Prostate gland (tissue), 2 donors: ENCODE measurements at regions not wholly inside any gene's neighbourhood (a gene's known extent, or its start where the extent isn't known, plus 50 kb on each side); places are given as distances from the start of the nearest gene placed in this dataset.

Experiments
- POLR2A ChIP-seq: fragments of 450-650 bp; IDR thresholded peaks from one replicate; pipeline ENCODE4 v1.6.1; 2016; ENCODE audit warnings: antibody characterized with exemption, mild to moderate bottlenecking
- TF ChIP-seq, protein P1 (sequence below), 4 experiments: fragments of 200-600 bp in 2 of 4; fragments of 450-650 bp in 2 of 4; sonication (generic) in 2 of 4; IDR thresholded peaks; 1 replicate in 3 of 4; 2 replicates in 1 of 4; pipeline ENCODE4 v1.5.1; 2016 to 2019; ENCODE audit warnings: antibody characterized with exemption in 4 of 4, mild to moderate bottlenecking in 2 of 4, moderate library complexity in 2 of 4

GRCh38 chr18:41862921-41863320 lies 92.1 kb upstream of the PIK3C3 start:
- TF ChIP-seq, protein P1, sequence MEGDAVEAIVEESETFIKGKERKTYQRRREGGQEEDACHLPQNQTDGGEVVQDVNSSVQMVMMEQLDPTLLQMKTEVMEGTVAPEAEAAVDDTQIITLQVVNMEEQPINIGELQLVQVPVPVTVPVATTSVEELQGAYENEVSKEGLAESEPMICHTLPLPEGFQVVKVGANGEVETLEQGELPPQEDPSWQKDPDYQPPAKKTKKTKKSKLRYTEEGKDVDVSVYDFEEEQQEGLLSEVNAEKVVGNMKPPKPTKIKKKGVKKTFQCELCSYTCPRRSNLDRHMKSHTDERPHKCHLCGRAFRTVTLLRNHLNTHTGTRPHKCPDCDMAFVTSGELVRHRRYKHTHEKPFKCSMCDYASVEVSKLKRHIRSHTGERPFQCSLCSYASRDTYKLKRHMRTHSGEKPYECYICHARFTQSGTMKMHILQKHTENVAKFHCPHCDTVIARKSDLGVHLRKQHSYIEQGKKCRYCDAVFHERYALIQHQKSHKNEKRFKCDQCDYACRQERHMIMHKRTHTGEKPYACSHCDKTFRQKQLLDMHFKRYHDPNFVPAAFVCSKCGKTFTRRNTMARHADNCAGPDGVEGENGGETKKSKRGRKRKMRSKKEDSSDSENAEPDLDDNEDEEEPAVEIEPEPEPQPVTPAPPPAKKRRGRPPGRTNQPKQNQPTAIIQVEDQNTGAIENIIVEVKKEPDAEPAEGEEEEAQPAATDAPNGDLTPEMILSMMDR (IDR thresholded peaks at IDR 0.05) = no peak
- no peak for TF ChIP-seq POLR2A
